ENCODE measurements at regions not wholly inside any gene's neighbourhood (a gene's known extent, or its start where the extent isn't known, plus 50 kb on each side); places are given as distances from the start of the nearest gene placed in this dataset.

- Histone ChIP-seq H3K36me3 (no peaks in the 10 kb centered on the region), H3K27ac (no peak overlapping the region), H3K4me1 (no peaks in the 10 kb centered on the region), H3K9me3 (no peaks in the 10 kb centered on the region), H3K27me3 (no peaks in the 10 kb centered on the region), H3K4me3 (no peak overlapping the region)
- intact Hi-C loops (cut with DNase I; ENCODE audit: low total_unique reads), result no loop called here
- TF ChIP-seq, protein P1, sequence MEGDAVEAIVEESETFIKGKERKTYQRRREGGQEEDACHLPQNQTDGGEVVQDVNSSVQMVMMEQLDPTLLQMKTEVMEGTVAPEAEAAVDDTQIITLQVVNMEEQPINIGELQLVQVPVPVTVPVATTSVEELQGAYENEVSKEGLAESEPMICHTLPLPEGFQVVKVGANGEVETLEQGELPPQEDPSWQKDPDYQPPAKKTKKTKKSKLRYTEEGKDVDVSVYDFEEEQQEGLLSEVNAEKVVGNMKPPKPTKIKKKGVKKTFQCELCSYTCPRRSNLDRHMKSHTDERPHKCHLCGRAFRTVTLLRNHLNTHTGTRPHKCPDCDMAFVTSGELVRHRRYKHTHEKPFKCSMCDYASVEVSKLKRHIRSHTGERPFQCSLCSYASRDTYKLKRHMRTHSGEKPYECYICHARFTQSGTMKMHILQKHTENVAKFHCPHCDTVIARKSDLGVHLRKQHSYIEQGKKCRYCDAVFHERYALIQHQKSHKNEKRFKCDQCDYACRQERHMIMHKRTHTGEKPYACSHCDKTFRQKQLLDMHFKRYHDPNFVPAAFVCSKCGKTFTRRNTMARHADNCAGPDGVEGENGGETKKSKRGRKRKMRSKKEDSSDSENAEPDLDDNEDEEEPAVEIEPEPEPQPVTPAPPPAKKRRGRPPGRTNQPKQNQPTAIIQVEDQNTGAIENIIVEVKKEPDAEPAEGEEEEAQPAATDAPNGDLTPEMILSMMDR (IDR thresholded peaks at IDR 0.05), result no peak
- no peak for DNase-seq
Observed at GRCh38 chr7:52639981-52640380, 395.5 kb upstream of the POM121L12 start.

- H3K4me1 ChIP-seq, result no peaks in the 10 kb centered on the region
- H3K27ac ChIP-seq, result no peak overlapping the region
- no peaks in the 10 kb centered on the region for H3K9me3 ChIP-seq
- no peaks in the 10 kb centered on the region for H3K27me3 ChIP-seq
- H3K36me3 ChIP-seq, result no peaks in the 10 kb centered on the region
- no peak overlapping the region for H3K4me3 ChIP-seq
- intact Hi-C loops (cut with DNase I; ENCODE audit: low total_unique reads), result no loop called here
- DNase-seq, result no peak
- TF ChIP-seq, protein P1 (IDR thresholded peaks at IDR 0.05), result no peak
Observed at GRCh38 chr7:52639126-52639525, 396.3 kb upstream of the POM121L12 start.

DNA sequence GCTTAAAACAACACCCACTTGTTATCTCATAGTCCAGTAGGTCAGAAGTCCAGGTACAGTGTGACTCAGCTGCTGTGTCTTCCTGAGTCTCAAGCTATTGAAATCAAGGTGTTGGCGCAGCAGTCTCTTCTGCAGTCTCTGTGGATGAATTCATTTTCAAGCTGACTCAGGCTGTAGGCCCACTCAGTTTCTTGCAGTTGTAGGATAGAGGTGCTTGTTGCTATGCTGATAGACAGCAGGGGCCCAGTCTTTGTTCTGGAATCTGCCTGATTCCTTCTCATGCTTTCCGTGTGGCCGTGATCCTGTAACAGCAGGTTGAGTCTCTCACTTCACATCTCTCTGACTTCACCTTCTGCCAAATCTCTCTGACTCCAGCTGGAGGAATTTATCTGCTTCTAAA is 400.4 kb upstream of the POM121L12 start:
- no peak for DNase-seq
- H3K9me3 ChIP-seq, result no peaks in the 10 kb centered on the region
- intact Hi-C loops (cut with DNase I; ENCODE audit: low total_unique reads), result no loop called here
- H3K27ac ChIP-seq, result no peak overlapping the region
- no peak overlapping the region for H3K4me3 ChIP-seq
- no peaks in the 10 kb centered on the region for H3K4me1 ChIP-seq
- TF ChIP-seq, protein P1 (IDR thresholded peaks at IDR 0.05), result no peak
- no peaks in the 10 kb centered on the region for H3K27me3 ChIP-seq
- H3K36me3 ChIP-seq, result no peaks in the 10 kb centered on the region

DNA sequence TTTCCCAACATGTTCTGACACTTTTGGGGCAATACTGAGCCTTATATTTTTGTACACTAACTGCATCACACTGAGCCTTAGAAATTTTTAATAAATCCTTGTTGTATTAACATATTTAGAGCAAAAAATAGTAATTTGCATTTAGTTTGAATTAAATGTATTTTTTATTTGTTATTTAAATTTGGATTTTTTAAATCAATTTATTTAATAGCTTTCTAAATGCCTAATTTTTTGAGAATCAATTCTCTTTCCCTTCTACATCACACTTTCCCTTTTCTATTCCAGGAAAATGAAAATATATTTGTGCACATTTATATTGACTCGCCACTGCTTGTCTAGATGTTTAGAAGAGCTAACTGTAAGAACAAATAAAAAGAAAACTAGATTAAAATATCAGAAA is 414.6 kb upstream of the POM121L12 start:
- intact Hi-C loops (cut with DNase I; ENCODE audit: low total_unique reads), result no loop called here
- TF ChIP-seq, protein P1 (IDR thresholded peaks at IDR 0.05), result no peak
- H3K27ac ChIP-seq, result no peak overlapping the region
- no peaks in the 10 kb centered on the region for H3K36me3 ChIP-seq
- DNase-seq, result no peak
- no peaks in the 10 kb centered on the region for H3K27me3 ChIP-seq
- H3K4me3 ChIP-seq, result no peak overlapping the region
- H3K4me1 ChIP-seq, result no peaks in the 10 kb centered on the region
- H3K9me3 ChIP-seq, result no peaks in the 10 kb centered on the region

GRCh38 chr7:52616552-52616951 is 418.9 kb upstream of the POM121L12 start:
- intact Hi-C loops (cut with DNase I; ENCODE audit: low total_unique reads), result no loop called here
- Histone ChIP-seq H3K9me3 (no peaks in the 10 kb centered on the region), H3K27ac (no peak overlapping the region), H3K4me1 (no peaks in the 10 kb centered on the region), H3K4me3 (no peak overlapping the region), H3K27me3 (no peaks in the 10 kb centered on the region), H3K36me3 (no peaks in the 10 kb centered on the region)
- no peak for DNase-seq
- TF ChIP-seq, protein P1 (IDR thresholded peaks at IDR 0.05), result no peak

- H3K4me3 ChIP-seq, result no peak overlapping the region
- no peak overlapping the region for H3K27ac ChIP-seq
- no peaks in the 10 kb centered on the region for H3K36me3 ChIP-seq
- TF ChIP-seq, protein P1 (IDR thresholded peaks at IDR 0.05), result no peak
- no peaks in the 10 kb centered on the region for H3K27me3 ChIP-seq
- no peaks in the 10 kb centered on the region for H3K9me3 ChIP-seq
- H3K4me1 ChIP-seq, result no peaks in the 10 kb centered on the region
- DNase-seq, result no peak
- intact Hi-C loops (cut with DNase I; ENCODE audit: low total_unique reads), result no loop called here
Observed at GRCh38 chr7:52615021-52615695, 420.3 kb upstream of the POM121L12 start.

All from tibial artery (tissue), 4 donors.